Hepatocyte (in vitro differentiated cells): ENCODE measurements at regions not wholly inside any gene's neighbourhood (a gene's known extent, or its start where the extent isn't known, plus 50 kb on each side); places are given as distances from the start of the nearest gene placed in this dataset.
"Not testable (repeated sequence)": the region's sequence is repeated elsewhere in the genome, so short reads cannot be mapped to it uniquely, and the experiment has no call there.

ENCODE experiments used
- DNase-seq: peaks from one replicate; pipeline ENCODE4 v3.0.0-alpha.2; 2016; ENCODE audit warnings: low spot score
- H2AFZ ChIP-seq: fragments of 200-600 bp; sonication (generic); 2 replicates; pipeline ENCODE4 v1.6.0; 2016; ENCODE audit warnings: antibody characterized with exemption, mild to moderate bottlenecking
- H3K27ac ChIP-seq: fragments of 200-600 bp; sonication (generic); 2 replicates; pipeline ENCODE4 v1.5.1; 2016; ENCODE audit warnings: mild to moderate bottlenecking
- H3K27me3 ChIP-seq: fragments of 200-600 bp; sonication (generic); 2 replicates; pipeline ENCODE4 v1.6.1; 2016
- H3K36me3 ChIP-seq: fragments of 200-600 bp; sonication (generic); replicated peaks from 2 replicates; pipeline ENCODE4 v1.5.1; 2016; ENCODE audit warnings: low read depth; ENCODE audit not compliant: insufficient read depth
- H3K4me1 ChIP-seq: fragments of 200-600 bp; sonication (generic); 2 replicates; pipeline ENCODE4 v1.5.1; 2016; ENCODE audit warnings: mild to moderate bottlenecking, moderate library complexity; ENCODE audit not compliant: insufficient read depth
- H3K4me2 ChIP-seq: fragments of 200-600 bp; sonication (generic); 2 replicates; pipeline ENCODE4 v1.6.0; 2016
- H3K4me3 ChIP-seq: fragments of 200-600 bp; sonication (generic); 2 replicates; pipeline ENCODE4 v1.5.1; 2016; ENCODE audit warnings: mild to moderate bottlenecking
- H3K79me2 ChIP-seq: fragments of 200-600 bp; sonication (generic); 2 replicates; pipeline ENCODE4 v1.6.0; 2017; ENCODE audit warnings: mild to moderate bottlenecking
- H3K9me2 ChIP-seq: fragments of 200-600 bp; sonication (generic); replicated peaks from 2 replicates; pipeline ENCODE4 v1.6.0; 2017; ENCODE audit warnings: mild to moderate bottlenecking; ENCODE audit not compliant: insufficient read depth
- H3K9me3 ChIP-seq: fragments of 200-600 bp; sonication (generic); 2 replicates; pipeline ENCODE4 v1.5.1; 2016; ENCODE audit warnings: low read depth, mild to moderate bottlenecking
- H4K20me1 ChIP-seq: fragments of 200-600 bp; sonication (generic); 2 replicates; pipeline ENCODE4 v1.6.0; 2016; ENCODE audit warnings: mild to moderate bottlenecking; ENCODE audit not compliant: insufficient read depth, poor library complexity, severe bottlenecking
- EZH2 ChIP-seq: fragments of 200-600 bp; sonication (generic); IDR thresholded peaks from 2 replicates; pipeline ENCODE4 v1.6.1; 2016; ENCODE audit warnings: antibody characterized with exemption, mild to moderate bottlenecking, borderline replicate concordance
- EZH2phosphoT487 ChIP-seq: fragments of 200-600 bp; sonication (generic); IDR thresholded peaks from one replicate; pipeline ENCODE4 v1.6.1; 2018; ENCODE audit warnings: antibody characterized with exemption, mild to moderate bottlenecking, low read depth, moderate library complexity; ENCODE audit not compliant: unreplicated experiment, severe bottlenecking
- WGBS: methylation state at CpG from one replicate; pipeline ENCODE4 v1.1.6; 2016; ENCODE audit warnings: low lambda C conversion rate; ENCODE audit errors: missing lambda C conversion rate; 5-methylcytosine and 5-hydroxymethylcytosine counted together
- TF ChIP-seq, protein P1 (sequence below): fragments of 200-600 bp; sonication (generic); IDR thresholded peaks from 2 replicates; pipeline ENCODE4 v1.5.1; 2016; ENCODE audit warnings: antibody characterized with exemption, mild to moderate bottlenecking; ENCODE audit not compliant: poor library complexity

DNA sequence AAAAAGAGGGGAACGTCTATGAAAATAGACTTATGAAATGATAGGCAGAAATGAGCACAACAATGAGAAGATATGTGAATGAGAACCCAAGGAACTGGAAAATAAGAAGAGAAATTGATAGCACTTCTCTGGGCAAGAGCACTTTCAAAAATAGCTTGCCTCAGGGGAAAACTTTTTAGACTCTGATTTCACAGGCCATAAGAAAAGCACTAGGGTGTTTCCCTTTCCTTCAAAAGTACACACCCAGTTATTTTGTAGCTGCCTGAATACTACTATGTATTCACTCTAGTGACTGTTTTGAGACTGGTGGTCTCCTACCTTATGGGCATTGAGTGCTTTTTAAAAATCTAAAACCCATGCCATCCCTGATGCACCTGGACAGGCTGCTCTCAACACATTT, 172.3 kb upstream of the SOX6 start:
- Histone ChIP-seq H3K9me3 (no peaks in the 10 kb centered on the region), H3K4me2 (no peak overlapping the region), H3K9me2 (no peaks in the 10 kb centered on the region), H3K27ac (no peak overlapping the region), H3K27me3 (no peaks in the 10 kb centered on the region), H2AFZ (no peak overlapping the region), H3K79me2 (peaks cover 5% of the 10 kb centered on the region), H3K4me3 (no peak overlapping the region), H3K36me3 (no peaks in the 10 kb centered on the region), H4K20me1 (no peaks in the 10 kb centered on the region), H3K4me1 (no peaks in the 10 kb centered on the region)
- WGBS, result 77% methylated on average over 1 of the region's 1 CpG
- no peak for DNase-seq
- TF ChIP-seq, protein P1, sequence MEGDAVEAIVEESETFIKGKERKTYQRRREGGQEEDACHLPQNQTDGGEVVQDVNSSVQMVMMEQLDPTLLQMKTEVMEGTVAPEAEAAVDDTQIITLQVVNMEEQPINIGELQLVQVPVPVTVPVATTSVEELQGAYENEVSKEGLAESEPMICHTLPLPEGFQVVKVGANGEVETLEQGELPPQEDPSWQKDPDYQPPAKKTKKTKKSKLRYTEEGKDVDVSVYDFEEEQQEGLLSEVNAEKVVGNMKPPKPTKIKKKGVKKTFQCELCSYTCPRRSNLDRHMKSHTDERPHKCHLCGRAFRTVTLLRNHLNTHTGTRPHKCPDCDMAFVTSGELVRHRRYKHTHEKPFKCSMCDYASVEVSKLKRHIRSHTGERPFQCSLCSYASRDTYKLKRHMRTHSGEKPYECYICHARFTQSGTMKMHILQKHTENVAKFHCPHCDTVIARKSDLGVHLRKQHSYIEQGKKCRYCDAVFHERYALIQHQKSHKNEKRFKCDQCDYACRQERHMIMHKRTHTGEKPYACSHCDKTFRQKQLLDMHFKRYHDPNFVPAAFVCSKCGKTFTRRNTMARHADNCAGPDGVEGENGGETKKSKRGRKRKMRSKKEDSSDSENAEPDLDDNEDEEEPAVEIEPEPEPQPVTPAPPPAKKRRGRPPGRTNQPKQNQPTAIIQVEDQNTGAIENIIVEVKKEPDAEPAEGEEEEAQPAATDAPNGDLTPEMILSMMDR, result no peak
- TF ChIP-seq EZH2 (no peak), EZH2phosphoT487 (no peak)

DNA sequence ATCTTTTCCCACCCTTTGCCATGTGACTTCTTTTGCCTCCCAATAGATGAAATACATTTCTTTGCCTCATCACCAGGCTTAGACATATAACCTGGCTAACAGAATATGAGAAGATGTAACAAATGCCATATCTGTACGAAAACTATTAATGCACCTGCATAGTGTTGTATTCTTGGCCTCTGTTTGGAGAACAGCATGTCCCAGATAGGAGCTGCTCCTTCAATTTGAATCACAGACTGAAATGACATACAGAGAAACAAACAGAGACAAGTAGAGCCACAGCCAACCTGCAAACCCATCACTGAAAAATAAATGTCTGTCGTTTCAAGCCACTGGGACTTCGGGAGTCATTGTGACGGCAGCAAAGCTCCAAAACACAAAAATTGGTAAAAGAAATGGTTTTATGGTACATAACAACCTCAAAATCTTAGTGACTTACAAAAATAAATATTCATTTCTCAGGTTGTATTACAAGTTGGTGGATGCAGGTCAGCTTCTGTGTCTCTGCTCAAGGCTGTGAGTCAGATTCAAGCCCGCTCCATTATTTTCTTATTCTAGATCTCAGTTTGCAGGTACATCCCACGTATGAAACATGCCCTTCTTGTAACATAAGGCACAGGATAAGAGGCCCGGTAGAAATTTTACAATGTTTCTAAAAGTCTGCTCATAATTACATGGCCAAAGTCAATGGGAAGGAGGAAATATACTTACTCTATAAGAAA, 171.3 kb upstream of the SOX6 start:
- no peak for TF ChIP-seq EZH2
- no peak for TF ChIP-seq EZH2phosphoT487
- TF ChIP-seq, protein P1, result no peak
- H3K27ac ChIP-seq, result no peak overlapping the region
- no peak overlapping the region for H3K4me2 ChIP-seq
- DNase-seq, result no peak
- no peaks in the 10 kb centered on the region for H4K20me1 ChIP-seq
- H3K4me1 ChIP-seq, result no peaks in the 10 kb centered on the region
- no peak overlapping the region for H3K4me3 ChIP-seq
- no peaks in the 10 kb centered on the region for H3K9me3 ChIP-seq
- no peaks in the 10 kb centered on the region for H3K9me2 ChIP-seq
- H2AFZ ChIP-seq, result no peak overlapping the region
- 85% methylated on average over 7 of the region's 7 CpGs for WGBS
- H3K27me3 ChIP-seq, result no peaks in the 10 kb centered on the region
- H3K36me3 ChIP-seq, result no peaks in the 10 kb centered on the region
- peaks cover 5% of the 10 kb centered on the region for H3K79me2 ChIP-seq

DNA sequence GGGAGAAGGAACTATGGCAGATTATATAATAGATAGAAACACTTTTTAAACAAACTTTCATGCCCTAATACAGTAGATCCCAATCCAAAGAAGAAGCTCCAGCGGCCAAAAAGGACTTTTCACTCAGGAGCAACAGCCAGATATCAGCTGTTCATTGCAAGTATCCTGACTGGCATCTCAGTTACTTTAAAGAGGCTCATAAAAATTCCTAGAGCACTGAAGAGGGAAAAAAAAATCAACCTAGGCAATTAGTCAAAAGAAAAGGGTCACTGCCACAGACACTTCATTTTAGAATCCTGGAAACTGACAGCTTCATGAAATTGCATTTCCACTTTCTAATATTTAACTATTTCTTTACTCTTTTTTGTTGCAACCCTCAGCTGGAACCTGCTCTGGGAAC, 170.6 kb upstream of the SOX6 start:
- Histone ChIP-seq H4K20me1 (no peaks in the 10 kb centered on the region), H3K36me3 (no peaks in the 10 kb centered on the region), H3K4me2 (no peak overlapping the region), H3K79me2 (peaks cover 5% of the 10 kb centered on the region), H3K4me1 (no peaks in the 10 kb centered on the region), H3K27me3 (no peaks in the 10 kb centered on the region), H2AFZ (no peak overlapping the region), H3K27ac (no peak overlapping the region), H3K9me2 (no peaks in the 10 kb centered on the region), H3K9me3 (no peaks in the 10 kb centered on the region), H3K4me3 (no peak overlapping the region)
- 52% methylated on average over 1 of the region's 1 CpG for WGBS
- DNase-seq, result no peak
- no peak for TF ChIP-seq EZH2
- no peak for TF ChIP-seq EZH2phosphoT487
- TF ChIP-seq, protein P1, result no peak

DNA sequence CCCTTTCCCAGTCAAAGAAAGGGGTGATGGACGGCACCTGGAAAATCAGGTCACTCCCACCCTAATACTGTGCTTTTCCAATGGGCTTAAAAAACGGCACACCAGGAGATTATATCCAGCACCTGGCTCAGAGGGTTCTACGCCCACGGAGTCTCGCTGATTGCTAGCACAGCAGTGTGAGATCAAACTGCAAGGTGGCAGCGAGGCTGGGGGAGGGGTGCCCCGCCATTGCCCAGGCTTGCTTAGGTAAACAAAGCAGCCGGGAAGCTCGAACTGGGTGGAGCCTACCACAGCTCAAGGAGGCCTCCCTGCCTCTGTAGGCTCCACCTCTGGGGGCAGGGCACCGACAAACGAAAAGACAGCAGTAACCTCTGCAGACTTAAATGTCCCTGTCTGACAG, 164.4 kb upstream of the SOX6 start:
- H3K27me3 ChIP-seq, H3K9me2 ChIP-seq, H3K4me2 ChIP-seq, DNase-seq, H4K20me1 ChIP-seq, H3K4me3 ChIP-seq, H3K79me2 ChIP-seq, H3K36me3 ChIP-seq, H3K27ac ChIP-seq, H3K4me1 ChIP-seq, H3K9me3 ChIP-seq, H2AFZ ChIP-seq: not testable (repeated sequence)
- WGBS, result 93% methylated on average over 11 of the region's 11 CpGs
